HG03139 (cell line): ENCODE measurements at regions not wholly inside any gene's neighbourhood (a gene's known extent, or its start where the extent isn't known, plus 50 kb on each side); places are given as distances from the start of the nearest gene placed in this dataset.

Source experiments
- ATAC-seq: cut with Tn5 transposase; IDR thresholded peaks from one replicate; pipeline ENCODE4 v1.9.1; 2021; ENCODE audit not compliant: unreplicated experiment

DNA sequence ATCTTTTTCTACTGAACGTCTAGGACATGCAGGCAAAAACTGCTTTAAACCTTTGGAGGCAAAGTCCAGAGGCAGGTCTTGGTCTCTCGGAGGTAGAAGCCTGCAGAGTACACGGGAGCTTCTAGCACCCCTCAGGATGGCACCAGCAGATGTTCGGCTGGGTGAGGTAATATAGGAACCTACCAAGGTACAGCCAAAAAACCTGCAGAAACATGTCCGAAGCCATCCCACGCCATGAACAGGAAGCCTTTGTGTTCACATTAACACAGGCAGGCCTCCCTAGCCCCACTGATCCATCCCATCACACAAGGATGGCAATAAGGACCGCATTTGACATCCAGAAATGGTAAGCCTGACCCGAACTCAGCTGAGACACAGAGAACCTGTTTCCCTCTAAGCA is 157.9 kb upstream of the HES1 start:
- ATAC-seq = no peak

DNA sequence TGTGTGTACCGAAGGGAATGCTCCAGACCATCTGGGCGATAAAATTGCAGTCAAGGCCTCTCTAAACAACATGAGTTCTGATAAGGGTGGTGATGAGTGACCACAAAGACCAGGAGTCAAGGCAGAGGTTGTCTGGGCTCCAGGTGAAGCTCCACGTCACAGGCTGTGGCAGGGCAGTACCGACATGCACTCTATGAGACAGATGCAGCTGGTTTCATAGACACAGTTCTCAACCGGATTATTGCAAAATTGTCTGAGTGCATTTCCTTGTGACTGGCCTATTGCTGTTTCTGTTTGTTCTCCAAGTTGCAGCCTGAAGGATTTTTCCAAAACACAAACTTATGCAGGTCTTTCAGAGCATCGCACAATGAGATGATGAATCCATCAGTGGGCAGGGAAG is 157.5 kb upstream of the HES1 start:
- no peak for ATAC-seq

DNA sequence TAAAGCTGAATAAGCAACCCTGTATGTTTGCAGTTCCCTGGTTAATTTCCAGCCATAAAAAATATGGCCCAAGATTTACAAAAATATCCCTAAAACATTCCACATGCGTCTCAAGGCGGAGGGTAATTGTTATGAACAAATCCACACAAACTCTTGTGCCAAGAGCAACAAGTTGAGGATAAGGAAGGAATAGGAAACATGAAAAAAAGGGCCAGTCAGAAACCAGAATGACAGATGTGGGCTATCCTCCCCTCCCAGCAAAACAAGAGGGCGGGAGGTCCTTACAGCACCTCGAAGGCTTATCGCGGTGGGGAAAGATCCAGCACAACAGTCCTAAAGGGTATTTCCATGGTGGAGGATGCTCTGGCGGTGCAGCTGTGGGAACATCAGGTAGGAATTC is 155.6 kb upstream of the HES1 start:
- no peak for ATAC-seq

DNA sequence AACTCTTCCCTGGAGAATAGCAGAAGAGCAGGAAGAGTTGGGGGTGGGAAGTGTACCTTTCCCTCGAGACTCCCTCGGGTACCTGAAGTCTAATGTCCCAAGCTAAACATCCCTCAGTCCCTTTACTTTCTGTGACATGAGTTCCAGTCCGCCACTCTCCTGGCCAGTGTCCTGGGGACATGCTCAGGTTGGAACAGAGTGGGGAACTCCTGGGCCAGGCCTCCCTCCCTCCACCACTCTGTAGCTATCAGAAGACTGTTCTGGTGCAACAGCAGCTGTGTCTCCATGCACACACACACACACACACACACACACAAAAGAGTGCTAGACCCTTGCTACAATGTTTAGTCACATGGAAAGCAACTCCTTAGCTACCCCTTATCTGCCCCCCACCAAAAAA is 155.0 kb upstream of the HES1 start:
- no peak for ATAC-seq

DNA sequence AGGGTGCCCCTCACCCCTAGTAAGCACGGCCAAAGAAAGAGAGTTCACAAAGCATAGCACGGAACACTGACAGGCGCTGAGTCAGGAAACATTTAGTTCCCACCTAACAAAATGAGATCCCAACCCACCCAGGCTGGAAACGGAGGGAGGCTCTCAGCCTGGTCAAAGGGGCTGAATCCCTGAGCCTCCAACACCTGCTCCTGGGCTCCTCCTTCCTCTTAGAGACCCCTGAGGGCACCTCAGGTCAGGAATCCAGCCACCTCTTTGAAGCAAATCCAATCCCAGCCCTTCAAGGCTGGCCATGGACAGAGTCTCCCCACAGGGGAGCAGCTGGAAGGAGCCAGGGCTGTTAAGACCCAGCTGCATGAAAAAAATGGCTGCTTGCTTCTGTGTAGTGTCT is 154.4 kb upstream of the HES1 start:
- no peak for ATAC-seq

DNA sequence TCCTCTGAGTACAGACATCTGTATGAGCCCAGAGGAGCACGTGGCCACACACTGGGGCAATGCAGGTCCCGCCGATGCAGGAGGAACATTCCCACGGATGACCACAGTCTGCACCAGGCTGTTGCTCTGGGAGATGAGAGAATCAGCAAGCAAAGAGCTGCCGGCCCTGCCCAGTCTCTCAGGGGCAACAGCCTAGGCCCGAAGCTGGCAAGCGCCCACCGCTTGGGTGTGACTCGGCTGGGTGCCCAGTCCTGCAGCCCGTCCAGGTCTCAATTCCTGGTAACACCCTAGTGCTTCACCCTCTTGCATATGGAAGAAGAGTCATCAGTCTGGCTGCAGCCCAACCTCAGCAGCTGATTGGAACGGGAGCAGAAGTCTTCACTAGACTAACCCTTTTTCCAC is 153.7 kb upstream of the HES1 start:
- no peak for ATAC-seq

DNA sequence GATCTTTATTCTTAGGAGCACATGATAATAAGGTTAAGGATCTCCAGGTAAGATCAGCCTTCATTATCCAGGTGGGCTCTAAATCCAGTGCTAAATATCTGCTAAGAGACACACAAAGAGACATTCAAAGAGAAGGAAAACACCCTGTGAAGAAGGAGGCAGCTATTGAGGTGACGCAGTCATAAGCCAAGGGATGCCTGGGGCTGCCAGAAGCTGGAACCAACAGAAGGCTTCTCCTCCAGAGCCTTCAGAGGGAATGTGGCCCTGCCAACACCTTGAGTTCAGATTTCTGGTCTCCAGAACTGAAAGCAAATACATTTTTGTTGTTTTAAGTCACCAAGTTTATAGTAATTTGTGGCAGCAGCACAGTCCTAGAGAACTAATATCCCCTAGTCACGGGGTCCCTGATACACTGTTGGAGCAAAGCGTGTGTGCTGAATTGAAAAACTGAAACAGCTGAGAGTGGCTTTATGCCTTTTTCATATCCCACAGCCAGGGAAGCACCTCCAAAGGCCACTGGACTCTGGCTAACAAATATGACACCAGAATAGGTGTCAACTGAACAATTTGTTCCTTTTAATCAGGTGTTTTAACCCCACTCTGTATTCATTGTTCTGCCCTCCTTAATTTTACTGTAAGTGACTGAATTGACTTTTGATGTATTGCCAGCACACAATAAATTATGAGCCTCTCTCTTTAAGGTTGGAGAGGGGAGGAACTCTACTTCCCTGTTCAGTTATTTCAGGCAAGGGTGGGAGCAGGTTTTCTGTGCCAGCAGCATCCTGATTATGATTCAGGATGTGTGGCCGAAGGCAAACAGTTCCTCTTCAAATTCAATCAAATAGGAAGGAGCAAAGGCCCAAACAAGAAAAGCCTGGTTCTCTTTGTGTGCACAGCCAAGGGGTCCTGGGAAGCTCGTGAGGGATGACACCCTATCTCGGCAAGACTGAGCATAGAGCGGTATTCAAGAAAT is 151.8 kb upstream of the HES1 start:
- no peak for ATAC-seq

DNA sequence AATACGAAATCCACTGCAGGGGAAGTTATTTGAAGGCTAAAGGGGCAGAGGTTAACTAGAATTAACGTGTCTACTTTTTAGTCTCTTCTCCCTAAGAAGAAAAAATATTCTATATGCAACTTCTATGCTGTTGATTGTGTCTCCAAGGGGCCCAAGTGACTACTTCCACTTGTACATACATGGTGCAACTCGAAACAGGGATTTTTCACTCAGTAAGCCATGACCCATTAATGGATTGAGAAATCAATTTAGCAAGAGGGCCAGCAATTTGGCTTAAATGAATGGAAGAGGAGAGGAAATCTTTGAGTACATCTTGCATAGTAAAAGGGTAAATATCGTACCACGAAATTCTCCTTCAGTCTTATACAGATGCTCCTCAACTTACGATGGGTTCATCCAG is 151.1 kb upstream of the HES1 start:
- ATAC-seq = no peak

DNA sequence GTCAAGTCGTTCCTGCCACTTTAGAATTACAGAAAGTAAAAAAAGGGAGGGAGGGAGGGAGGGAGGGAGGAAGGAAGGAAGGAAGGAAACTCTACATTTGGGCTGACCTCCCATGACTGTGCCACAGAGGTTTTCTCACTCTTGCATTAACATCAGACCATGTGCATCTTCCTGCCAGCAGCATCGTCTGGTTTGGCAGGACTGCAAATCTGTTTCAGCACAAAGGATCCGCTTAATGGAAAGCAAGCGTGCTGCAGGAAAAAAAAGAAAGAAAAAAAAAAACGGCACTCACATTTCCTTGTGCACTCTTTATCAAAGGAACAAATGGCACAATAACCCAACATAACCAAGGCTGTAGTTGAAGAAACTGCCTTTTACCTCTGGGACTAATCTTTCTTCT is 148.8 kb upstream of the HES1 start:
- no peak for ATAC-seq

DNA sequence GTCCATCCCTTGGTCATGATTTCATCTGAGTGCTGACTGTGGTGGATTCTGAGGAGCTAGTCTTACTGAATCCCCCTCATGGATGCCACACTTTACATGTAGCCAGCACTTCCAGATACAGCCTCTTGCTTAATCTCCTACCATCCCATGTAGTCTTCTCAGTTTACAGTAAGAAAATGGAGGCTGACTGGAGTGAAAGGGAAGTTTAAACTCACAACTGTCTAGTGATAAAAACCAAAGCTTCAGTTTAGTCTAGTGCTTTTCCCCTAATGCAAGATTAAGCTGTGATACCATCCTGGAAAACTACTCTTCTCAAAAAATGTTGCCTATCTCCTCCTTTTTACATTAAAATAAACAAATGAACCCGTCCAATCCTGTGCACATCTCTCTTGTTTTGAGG is 146.8 kb upstream of the HES1 start:
- no peak for ATAC-seq

DNA sequence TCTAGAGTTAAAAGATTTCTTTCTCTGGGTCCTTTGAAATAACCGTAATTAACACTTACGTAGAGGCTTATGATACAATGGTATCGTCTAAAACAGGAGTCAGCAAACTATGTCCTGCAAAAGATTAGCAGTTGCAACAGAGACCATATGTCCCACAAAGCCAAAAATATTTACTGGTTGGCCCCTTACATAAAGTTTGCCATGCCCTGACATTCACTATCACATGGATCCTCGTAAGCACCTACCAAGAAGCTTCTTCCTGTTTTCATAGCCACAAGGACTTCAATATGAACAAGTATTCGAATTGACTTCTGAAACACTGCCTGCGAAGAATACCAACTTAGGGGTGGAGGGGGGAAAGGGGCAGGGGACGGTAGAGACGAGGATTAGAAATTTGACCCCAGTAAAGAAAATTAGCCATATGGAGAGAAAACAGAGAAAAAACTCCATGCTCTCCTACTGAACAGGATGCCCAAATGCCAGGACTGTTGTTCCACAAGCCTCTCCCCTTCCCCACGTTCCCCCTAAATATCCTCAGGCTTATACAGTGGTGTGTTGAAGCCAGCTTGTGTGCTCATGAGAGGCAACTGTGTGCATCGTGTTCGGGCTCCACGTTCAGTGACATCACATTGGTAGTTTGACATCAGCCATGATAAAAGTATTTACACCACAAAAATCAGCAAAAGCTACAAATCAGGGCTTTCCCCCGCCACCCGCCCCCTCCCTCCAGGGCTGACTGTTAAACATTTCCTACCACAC is 144.1 kb upstream of the HES1 start:
- ATAC-seq = no peak

DNA sequence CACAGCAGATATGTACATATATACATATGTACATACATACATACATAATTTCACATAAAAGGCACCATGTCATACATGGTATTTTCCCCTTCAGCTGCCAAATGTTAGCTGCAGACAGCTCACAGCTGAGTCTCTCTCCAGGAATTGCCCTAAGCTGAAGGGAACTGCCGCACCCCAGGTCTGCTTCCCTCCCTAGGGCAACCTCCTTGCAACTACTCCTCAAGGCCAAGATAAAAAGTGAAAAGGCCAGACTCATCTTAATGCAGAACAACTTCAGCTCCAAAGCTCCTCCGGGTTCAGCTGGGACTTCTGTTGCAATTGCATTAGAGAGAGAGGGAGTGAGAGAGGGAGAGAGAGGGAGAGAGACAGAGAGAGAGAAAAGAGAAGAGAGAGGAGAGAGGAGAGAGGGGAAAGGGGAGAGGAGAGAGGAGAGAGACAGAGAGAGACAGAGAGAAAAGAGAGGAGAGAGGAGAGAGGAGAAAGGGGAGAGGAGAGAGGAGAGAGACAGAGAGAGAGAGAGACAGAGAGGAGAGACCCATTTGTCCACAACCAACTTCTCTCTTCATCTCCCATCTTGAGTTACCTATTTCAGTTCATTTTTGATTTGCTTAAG is 143.4 kb upstream of the HES1 start:
- no peak for ATAC-seq

DNA sequence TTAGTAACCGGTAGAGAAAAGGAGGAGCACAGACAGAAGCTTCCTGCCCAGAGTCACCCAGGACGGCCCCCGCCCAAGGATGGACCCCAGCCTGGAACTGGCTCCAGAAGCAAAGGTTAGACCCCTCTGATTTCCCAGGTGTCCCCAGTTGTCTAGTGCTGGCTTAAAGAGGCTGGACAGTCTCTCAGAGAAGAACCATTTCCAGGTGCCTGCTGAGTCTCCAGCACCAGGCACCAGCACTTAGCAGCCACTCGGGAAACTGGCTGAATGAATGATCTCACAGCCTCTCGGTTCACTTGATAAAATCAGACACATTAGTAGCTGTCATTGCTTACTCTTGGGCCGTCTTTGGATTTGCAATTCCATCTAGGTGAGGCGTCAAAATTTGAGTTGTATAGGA is 139.7 kb upstream of the HES1 start:
- no peak for ATAC-seq

DNA sequence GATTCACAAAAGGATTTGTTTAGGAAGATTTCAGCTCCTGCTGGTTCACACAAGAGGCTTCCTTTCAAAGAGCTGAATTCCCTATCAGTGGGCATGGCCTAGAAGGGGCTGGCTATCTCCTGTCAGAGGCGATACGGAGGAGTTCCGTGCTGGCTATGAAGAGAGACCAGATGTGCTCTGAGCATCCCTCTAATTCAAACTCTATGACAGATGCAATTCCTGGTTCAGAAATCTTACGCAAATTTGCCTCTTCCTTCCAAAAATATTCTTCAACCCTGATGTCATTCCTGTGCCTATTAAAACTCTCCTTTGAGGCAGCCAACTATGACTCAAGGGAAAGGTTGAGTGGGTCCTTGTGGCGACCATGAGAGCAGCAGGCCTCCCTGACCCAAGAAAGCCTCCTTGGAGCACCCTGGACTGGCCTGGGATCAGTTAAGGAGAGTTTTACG is 139.3 kb upstream of the HES1 start:
- ATAC-seq = no peak

DNA sequence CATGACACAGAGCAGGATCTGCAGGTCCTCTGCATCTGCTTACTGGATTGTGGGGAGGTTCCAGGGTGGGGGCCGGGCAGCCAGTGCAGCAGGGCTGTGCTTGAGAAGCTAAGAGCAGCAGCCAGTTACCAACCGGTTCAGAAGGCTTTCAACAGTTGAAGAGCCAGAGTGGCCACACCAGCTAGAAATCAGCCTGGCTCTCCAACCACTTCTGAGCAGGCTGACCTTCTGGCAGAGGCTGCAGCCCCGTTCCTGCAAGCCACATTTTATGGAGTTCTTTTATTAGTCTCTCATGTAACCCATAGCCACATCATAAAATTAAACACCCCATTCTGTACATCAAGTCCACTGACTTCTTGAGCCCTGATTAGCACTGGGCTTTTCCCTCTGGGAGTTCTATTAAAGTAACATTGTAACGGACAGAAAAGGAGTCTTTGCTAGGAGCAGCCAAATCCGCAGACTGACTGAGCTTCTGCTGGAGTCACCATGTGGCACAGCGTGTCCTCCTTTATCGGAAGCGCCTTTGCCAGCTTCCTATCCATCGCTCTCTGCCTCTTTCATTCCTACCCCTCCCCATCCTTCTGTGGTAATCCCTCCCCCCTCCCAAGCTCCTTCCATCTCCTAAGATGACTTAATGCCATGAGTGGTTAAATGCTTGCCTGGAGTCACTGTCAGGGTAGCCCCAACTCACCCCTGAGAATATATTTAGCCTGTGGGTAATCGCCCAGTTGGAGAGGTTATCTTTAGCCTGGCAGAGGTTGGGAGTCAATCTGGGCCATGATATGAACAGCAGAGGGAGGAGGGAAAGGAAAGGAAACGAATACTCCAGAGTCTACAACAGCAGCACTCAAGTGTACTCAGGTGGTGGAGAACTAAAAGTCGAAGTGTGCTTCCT is 138.5 kb upstream of the HES1 start:
- ATAC-seq = no peak

DNA sequence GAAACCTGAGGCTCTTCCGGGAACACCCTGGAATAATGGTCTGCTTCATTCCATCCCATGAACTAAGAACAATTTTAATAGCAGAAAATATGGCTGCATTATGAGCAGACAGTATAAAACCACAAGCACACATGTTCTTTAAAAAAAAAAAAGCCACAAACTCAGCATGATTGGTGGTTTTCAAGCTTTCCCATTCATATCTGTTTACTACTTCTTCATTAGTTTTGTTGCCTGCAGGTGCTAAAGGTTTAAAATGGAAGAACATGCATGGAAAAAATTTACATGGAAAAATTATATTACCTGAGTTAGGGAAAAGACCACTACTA is 137.9 kb upstream of the HES1 start:
- no peak for ATAC-seq

DNA sequence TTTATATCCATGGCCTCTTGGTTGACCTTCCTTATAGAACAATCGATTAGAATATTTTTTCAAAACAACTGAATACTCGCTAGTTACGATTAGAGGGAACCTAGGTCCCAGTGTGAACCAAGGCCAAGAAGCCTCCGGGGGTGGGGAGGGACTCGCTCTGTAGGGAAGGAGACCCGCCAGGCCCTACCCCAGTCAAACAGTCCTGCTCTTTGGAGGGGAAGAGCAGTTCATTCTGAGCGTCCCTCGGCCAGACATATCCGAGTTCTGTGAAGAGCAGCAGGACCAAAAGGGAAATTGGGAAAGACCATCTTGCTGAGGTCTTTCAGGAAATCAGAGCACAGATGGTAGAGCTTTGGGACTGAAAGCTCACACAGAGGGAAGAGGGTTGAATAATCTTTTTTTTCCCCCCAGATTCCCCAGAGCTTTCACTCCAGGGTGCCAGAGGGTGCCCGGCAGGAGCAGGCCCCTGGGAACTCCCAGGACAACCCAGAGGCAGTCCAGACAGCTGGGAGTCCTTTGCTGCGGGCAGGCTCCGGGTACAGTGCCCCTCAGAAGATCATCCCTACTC is 137.2 kb upstream of the HES1 start:
- no peak for ATAC-seq

DNA sequence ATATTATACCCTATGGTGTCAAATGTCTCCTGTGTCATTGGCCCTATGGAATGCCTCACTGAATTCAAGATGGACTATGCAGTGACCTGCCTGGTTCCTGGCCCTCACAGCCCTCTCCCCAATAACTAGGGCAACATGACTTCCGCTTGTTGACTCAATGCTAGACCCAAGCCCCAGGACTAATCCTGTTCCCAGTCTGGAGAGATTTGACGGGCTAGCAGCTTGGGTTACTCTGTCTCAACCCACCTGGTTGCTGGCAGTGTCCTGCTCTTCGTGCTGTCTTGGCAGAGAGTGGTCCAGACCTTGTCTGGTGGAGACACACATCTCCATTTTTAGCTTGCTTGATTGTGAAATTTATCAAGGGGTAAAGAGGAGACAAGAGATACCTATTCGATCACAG is 135.8 kb upstream of the HES1 start:
- ATAC-seq = no peak

DNA sequence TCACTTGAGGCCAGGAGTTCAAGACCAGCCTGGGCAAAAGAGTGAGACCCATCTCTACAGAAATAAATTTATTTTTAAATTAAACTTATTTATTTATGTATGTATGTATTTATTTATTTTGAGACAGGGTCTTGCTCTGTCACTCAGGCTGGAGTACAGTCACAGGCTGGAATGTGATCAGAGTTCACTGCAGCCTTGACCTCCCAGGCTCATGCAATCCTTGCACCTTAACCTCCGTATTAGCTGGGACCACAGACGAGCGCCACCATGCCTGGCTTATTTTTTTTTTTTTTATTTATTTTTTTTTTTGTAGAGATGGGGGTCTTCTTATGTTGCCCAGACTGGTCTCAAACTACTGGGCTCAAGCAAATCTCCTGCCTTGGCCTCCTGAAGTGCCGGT is 135.2 kb upstream of the HES1 start:
- ATAC-seq = no peak

DNA sequence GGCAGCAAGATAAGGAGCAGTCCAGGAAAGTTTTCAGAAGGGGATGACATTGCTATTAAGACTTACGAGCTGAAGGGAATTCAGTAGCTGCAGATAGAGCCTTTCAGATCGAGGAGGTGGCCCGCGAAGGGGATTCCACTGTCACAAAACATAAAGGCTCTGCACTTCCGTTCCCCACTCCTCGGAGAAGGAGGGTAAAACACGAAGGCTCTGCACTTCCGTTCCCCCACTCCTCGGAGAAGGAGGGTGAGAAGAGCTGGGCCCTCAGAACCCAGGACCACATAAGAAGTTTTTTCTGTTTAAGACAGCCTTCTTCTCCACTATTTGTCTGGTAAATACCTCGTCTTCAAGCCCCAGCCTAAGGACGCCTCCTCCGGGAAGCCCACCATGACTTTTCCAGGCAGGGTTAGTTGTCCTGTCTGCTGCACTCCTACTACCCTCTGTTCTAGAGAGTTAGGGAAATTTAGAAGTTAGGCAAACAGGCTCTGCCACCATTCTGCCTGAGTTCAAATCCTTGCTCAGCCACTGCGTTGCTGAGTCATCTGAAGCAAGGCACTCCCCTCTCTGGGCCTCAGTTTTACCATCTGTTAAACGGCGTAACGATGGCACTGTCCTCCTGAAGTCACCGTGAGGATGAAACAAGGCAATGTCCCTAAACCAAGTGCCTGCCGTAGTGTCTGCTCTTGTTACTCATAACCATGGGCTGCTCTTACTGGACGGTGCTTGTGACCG is 134.1 kb upstream of the HES1 start:
- ATAC-seq = no peak
